ENCODE measurements at regions not wholly inside any gene's neighbourhood (a gene's known extent, or its start where the extent isn't known, plus 50 kb on each side); places are given as distances from the start of the nearest gene placed in this dataset.

DNA sequence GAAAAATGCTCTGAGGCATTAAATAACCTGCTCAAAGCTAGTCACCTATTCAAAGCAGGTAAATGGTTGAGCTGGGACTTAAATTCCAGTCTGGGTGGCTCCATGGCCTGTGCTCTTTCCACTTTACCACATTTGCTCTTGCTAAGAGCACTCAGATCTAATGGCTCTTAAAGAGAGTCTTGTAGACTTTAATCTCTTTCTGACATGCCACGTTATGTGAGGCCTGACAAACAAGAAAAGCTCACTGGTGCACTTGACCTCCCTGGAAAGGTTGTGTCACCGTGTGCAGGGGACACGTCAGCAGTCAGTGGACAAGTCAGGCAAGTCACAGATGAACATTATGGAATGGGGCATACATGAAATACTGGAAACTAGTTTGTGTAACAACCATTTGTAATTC lies 129.9 kb upstream of the RPS23 start:
- H3K9me3 ChIP-seq = peaks cover 0 to 17% of the 10 kb centered on the region in 2 donors
- no peak overlapping the region for H3K4me3 ChIP-seq
- H3K36me3 ChIP-seq = no peaks in the 10 kb centered on the region
- intact Hi-C loops (cut with DNase I) = no loop called here
- no peaks in the 10 kb centered on the region for H3K27me3 ChIP-seq
- DNase-seq = peak in 1 of 4 donors; percentile 53
- TF ChIP-seq, protein P1, sequence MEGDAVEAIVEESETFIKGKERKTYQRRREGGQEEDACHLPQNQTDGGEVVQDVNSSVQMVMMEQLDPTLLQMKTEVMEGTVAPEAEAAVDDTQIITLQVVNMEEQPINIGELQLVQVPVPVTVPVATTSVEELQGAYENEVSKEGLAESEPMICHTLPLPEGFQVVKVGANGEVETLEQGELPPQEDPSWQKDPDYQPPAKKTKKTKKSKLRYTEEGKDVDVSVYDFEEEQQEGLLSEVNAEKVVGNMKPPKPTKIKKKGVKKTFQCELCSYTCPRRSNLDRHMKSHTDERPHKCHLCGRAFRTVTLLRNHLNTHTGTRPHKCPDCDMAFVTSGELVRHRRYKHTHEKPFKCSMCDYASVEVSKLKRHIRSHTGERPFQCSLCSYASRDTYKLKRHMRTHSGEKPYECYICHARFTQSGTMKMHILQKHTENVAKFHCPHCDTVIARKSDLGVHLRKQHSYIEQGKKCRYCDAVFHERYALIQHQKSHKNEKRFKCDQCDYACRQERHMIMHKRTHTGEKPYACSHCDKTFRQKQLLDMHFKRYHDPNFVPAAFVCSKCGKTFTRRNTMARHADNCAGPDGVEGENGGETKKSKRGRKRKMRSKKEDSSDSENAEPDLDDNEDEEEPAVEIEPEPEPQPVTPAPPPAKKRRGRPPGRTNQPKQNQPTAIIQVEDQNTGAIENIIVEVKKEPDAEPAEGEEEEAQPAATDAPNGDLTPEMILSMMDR (IDR thresholded peaks at IDR 0.05) = no peak
- ATAC-seq = peak; percentile 75
- H3K27ac ChIP-seq = peak overlapping the region; percentile 50 to 51
- H3K4me1 ChIP-seq = peaks cover 0 to 4% of the 10 kb centered on the region in 2 donors

DNA sequence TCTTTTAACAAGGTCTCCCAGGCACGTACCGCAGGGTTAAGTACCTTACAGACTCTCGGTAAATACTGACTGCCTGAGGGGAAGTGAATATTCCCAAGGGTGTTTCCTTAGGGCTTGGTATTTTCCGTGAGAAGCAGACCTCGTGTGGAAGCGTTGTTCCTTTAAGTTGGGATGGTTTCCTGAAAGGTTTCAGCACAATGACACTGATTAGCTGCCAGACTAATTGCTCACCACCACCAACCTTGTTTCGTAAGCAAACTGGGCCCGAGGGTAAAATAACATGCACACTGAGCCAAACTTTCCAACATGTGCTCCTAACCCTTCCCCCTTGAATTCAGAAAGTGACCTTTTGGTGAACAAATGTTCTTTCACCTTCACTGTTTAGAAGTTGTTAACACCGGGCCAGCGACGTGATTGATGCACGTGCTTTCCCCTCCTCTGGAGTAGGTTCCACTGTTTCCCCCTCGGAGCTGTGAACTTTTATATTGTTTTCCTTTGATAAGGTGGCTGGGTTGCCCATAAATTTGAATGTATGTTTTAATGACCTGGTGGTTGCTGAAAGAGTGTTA lies 128.1 kb upstream of the RPS23 start:
- TF ChIP-seq, protein P1 (IDR thresholded peaks at IDR 0.05) = no peak
- H3K9me3 ChIP-seq = peaks cover 0 to 17% of the 10 kb centered on the region in 2 donors
- H3K36me3 ChIP-seq = no peaks in the 10 kb centered on the region
- peak in 1 of 4 donors; percentile 36 for DNase-seq
- peak overlapping the region; percentile 51 to 82 for H3K27ac ChIP-seq
- H3K4me1 ChIP-seq = peaks cover 0 to 4% of the 10 kb centered on the region in 2 donors
- no peaks in the 10 kb centered on the region for H3K27me3 ChIP-seq
- no peak overlapping the region for H3K4me3 ChIP-seq
- intact Hi-C loops (cut with DNase I) = no loop called here
- ATAC-seq = peak; percentile 80

GRCh38 chr5:82405618-82406204 lies 127.6 kb upstream of the RPS23 start:
- no peaks in the 10 kb centered on the region for H3K27me3 ChIP-seq
- H3K27ac ChIP-seq = peak overlapping the region; percentile 51 to 82
- H3K4me1 ChIP-seq = peaks cover 0 to 4% of the 10 kb centered on the region in 2 donors
- DNase-seq (peak in 1 of 4 donors; percentile 48), ATAC-seq (peak; percentile 78)
- intact Hi-C loops (cut with DNase I) = no loop called here
- TF ChIP-seq, protein P1 (IDR thresholded peaks at IDR 0.05) = no peak
- no peak overlapping the region for H3K4me3 ChIP-seq
- no peaks in the 10 kb centered on the region for H3K36me3 ChIP-seq
- peaks cover 0 to 17% of the 10 kb centered on the region in 2 donors for H3K9me3 ChIP-seq

- Histone ChIP-seq H3K27ac (peak overlapping the region; percentile 51 to 82), H3K36me3 (no peaks in the 10 kb centered on the region), H3K27me3 (no peaks in the 10 kb centered on the region), H3K9me3 (peaks cover 0 to 17% of the 10 kb centered on the region in 2 donors), H3K4me1 (peaks cover 0 to 4% of the 10 kb centered on the region in 2 donors), H3K4me3 (no peak overlapping the region)
- DNase-seq (no peak), ATAC-seq (peak; percentile 5)
- TF ChIP-seq, protein P1 (IDR thresholded peaks at IDR 0.05) = no peak
- intact Hi-C loops (cut with DNase I) = no loop called here
Measured at GRCh38 chr5:82405161-82405560, 127.0 kb upstream of the RPS23 start.

GRCh38 chr5:82404382-82404945 lies 126.3 kb upstream of the RPS23 start:
- Histone ChIP-seq H3K9me3 (peaks cover 0 to 17% of the 10 kb centered on the region in 2 donors), H3K4me1 (peaks cover 0 to 4% of the 10 kb centered on the region in 2 donors), H3K27me3 (no peaks in the 10 kb centered on the region), H3K27ac (peak overlapping the region; percentile 51 to 82), H3K4me3 (no peak overlapping the region), H3K36me3 (no peaks in the 10 kb centered on the region)
- TF ChIP-seq, protein P1 (IDR thresholded peaks at IDR 0.05) = no peak
- DNase-seq = no peak
- ATAC-seq = no peak
- intact Hi-C loops (cut with DNase I) = no loop called here
